ENCODE measurements at regions not wholly inside any gene's neighbourhood (a gene's known extent, or its start where the extent isn't known, plus 50 kb on each side); places are given as distances from the start of the nearest gene placed in this dataset.
"Not testable (repeated sequence)": the region's sequence is repeated elsewhere in the genome, so short reads cannot be mapped to it uniquely, and the experiment has no call there.

DNA sequence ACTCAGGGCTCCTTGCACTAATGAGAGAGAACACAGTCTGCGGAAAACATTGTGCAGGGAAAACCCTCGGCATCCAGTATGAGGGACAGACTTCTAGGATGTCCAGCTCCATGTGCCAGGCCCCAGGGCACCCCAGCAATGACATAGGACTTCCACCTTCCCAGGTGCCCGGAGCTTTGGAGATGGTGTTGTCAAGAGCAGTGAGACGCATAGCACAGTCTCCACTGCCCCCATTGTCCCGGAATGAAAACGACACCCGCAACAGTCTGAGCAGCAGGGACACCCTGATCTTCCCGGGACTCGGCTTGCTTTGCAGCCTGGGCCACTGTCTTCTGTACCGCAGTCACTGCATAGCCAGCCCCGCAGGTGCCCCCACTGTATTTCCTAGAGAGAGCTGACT, 339.2 kb upstream of the ADARB2 start:
- DNase-seq: no peak

DNA sequence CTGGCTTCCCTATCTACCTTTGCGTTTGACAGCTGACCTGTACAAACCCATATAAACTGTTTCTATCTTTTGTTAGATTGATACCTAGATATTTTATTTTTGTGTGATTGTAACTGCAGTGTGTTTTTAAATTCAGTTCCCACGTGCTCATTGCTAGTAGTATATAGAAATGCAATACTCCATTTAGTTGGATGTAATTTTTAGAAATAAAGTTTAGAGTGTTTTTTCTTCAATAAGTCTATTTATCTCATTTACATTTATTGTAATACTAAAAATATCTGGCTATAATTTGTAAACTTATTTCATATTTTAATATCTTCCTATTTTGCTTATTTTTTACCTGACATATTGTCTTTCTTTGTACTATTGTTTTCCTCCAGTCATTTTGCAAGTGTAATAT, 329.7 kb upstream of the ADARB2 start:
- no peak for DNase-seq

DNA sequence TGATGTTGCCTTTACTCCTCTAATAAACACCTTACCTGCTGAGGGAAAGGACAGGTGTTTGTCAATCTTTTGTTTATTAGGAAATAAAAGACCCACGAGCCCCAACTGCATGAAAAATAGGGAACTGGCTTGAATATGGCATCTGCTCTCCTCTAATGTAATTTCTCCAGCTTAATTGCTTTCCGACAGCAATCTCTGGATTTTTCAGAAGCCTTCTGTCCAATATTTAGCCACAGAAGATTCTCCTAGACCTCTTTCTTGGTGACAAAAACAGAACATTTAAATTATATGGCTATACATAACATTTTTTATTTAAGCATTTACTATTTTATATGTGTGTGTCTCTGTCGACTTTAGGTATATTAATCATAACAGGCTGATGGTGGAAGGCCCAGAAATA, 317.4 kb upstream of the ADARB2 start:
- no peak for DNase-seq

DNA sequence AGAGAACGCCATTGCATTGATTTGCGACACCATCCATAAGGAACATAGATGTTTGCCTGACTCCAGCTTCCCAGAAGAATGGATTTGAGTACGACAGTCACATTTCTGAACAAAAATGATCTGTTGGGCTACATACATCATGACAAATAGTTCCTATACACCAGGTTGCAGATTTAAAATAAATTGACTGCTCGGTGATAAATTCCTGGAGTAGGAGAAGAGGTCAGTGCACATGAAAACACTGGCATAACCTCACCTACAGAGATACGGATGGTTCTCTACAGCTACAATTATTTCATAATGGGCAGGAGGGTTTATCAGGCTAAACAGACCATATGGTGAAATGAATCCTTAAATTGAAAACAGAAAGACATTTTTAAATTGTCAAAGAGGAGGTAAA, 316.5 kb upstream of the ADARB2 start:
- DNase-seq: no peak

DNA sequence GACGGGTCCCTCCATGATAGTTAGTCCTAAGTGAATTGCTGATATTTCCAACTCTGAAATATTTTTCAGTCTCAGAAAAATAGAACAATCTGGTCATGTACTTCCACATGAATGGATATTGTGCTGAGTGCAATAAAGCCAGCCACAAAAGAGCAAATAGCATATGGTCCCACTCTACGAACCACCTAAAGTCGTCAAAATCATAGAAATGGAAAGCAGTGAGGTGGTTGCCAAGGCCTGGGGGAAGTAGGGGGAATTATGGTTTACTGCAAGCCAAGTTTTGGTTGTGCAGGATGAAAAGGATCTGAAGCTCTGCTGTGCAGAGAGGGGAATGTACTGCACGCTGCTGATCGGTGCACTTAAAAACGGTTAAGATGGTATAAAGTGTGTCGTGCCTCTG, 313.8 kb upstream of the ADARB2 start:
- no peak for DNase-seq

DNA sequence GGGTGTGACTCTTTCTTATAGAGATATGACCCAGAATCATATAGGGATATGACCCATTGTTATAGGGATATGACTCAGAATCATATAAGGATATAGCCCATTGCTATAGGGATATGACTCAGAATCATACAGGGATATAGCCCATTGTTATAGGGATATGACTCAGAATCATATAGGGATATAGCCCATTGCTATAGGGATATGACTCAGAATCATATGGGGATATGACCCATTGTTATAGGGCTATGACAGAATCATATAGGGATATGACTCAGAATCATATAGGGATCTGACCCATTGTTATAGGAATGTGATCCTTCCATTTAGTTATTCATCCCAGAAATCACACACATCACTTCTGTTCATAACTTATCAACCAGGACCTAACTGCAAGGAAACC, 312.2 kb upstream of the ADARB2 start:
- DNase-seq: no peak

DNA sequence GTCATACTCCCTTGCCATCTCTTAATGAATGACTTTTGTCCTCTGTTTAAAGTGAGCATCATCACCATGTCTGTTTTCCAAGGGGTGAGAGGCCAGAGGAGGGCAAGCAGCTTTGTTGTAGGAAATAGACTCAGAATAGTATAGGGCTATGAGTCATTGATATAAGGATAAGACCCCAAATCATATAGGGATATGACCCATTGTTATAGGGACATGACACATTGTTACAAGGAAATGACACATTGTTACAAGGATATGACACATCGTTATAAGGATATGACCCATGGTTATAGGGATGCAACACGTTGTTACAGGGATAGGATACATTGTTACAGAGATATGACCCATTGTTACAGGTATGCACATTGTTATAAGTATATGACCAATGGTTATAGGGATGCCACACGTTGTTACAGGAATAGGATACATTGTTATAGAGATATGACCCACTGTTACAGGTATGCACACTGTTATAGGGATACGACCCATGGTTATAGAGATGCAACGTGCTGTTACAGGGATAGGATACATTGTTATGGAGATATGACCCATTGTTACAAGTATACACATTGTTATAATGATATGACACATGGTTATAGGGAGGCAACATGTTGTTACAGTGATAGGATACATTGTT, 311.1 kb upstream of the ADARB2 start:
- no peak for DNase-seq

DNA sequence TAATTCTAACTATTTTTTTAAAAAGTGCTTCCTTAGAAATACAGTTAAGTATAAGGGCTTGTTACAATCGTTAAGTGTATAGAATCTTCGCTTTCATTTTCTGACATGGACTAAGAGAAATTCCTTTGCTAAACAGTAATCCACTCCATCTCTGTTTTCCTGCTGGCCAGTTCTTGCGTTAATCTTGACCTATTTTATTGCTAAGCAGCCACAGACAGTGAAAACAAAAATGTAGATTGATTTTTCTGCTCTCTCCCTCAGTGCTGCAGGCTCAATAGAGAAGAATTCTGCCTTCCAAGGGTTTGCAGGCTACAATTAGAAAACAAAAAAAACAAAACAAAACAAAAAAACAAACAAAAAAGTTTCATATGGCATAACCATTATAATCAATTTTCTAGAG, 310.4 kb upstream of the ADARB2 start:
- DNase-seq: no peak

DNA sequence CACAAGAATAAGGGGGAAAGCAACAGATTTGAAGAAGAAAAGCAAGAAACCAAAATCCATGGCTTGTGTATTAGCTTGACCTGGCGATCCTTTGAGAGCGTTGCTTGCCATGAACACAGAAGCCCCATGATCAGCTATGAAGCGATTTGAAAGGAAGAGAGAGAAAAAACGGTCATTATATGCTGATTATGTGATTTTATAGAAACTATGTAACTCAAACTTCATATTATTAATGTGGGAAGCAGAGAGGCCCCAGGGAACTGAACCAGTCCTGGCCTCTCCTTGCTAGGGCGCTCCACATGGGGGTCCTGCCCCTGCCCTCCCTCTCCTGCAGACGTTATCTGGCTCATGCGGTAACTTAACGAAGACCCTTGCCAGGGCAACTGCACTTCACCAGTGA, 306.1 kb upstream of the ADARB2 start:
- DNase-seq: no peak

DNA sequence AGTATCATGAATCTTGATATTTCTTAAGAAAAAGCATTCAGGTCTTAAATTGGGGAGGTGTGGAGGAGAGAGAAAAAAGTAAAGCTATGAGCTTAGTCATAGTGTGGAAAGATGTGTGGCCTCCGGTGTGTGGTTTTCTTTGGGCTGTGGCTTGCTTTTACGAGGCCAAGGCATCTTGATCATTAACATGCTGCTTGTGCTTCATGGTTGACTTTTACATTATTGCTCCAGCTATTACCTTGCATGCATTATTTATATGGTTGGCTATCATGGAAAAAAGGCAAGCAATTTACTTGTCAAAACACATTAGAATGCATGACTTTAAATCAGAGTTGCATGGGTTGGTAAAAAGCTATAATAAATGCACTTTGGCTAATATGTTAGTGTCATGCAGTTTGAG, 300.7 kb upstream of the ADARB2 start:
- DNase-seq: no peak

DNA sequence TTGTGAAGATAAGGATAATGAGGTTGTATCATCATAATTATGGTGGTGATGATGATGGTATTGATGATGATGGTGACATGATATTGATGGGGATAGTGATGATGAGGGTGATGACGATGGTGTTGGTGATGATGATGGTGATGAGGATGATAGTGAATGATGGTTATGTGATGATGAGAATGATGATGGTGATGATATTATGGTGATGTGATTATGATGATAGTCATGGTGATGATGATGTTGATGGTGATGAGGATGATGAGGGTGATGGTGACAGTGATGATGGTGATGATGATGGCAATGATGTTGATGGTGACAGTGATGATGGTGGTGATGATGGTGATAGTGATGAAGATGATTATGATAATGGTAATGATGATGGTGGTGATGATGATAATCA, 299.9 kb upstream of the ADARB2 start:
- no peak for DNase-seq

DNA sequence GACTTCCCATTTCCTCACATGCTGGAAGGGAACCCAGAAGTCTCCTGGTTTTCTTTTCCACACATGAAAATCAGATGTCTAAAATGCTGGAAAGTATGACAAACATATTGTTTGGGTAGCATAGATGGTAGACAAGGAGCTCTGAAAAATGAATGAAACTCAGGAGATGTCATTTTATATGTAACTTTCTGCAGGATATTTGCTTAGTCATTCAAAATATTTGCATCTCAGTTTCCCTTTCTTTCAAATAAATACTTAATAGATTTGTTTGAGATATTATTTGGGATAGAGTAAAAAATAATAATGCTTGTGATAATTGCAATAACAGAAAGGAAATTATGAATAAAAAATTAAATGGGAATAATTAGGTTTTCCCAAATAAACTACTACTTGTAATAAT, 298.9 kb upstream of the ADARB2 start:
- no peak for DNase-seq

DNA sequence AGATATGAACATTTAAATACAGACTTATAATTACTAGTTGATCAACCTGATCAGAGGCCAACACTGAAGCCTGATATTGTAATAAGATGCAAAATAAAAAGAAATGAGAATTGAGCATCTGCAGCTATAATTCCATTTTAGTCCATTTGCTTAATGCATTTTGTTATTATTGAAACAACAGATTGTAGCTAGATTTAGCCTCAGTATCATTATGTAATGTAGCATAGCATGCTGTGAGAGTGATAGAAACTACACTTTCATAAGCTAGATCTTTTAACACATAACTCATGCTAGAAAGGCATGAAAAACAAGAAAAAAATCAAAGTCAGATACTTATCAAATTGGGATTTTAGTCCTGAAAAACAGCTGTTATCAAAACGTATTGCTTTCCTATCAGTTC, 292.7 kb upstream of the ADARB2 start:
- DNase-seq: no peak

DNA sequence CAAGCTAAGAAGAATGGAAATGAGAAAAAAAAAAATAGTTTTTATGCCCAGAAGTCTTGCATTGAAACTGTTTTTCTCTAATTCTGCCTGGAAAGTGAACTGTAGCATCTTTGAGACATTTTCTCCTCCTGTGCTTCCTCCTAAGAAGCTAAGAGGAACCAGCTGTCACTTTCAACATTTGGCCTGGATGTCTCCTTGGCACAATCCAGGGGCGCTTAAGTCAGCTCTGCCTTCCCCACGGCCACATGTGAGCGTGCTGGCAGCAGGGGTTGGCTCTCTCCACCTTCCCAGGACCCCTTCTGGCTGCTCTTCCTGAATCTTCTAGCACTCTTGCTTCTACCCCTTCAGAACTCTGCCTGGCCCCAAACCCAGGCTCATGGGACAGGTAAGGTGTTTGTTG, 289.6 kb upstream of the ADARB2 start:
- DNase-seq: no peak

DNA sequence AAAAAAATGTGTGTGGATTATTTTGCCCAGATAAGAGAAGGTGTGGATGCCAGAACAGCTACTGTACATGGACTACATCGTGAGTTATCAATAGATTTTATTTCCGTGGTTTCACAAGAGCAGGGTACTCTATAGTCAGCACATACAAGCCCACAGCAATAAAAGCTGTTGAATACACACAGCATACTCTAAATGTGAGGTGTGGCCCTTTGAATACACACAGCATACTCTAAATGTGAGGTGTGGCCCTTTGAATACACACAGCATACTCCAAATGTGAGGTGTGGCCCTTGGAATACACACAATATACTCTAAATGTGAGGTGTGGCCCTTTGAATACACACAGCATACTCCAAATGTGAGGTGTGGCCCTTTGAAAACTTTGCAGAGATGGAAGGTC, 287.4 kb upstream of the ADARB2 start:
- DNase-seq: not testable (repeated sequence)

DNA sequence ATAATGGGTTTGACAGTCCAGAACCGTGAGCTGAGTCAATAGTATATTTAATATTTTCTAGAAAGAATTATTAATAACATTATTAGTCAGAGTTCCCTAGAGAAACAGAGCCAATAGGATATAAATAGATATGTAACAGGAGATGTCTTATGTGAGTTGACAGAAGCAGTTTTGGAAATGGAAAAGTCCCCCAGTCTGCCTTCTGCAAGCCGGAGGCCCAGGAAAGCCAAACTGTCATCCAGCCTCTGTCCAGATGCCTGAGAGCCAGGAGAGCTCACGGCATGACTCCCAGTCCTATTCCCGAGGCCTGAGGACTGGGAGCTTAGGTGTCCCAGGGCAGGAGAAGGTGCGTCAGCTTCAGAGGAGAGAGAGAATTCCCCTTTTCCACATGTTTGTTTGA, 286.4 kb upstream of the ADARB2 start:
- no peak for DNase-seq

DNA sequence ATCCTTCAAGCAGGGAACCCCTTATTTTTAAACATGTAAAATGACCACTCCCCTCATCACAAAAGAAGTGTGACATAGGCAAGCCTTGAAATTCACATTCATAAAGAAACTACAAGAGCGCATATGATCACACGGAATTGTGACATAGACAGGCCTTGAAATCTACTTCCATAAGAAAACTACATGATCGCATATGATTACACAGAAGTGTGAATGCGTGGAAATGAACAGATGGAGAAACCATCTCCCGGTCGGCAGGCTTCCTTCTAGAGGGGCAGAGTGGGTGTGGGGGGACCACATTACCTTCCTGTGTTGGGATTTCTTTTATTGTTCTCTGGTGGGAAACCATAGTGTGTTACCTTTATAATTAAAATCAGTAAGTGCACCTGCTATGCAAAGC, 285.1 kb upstream of the ADARB2 start:
- no peak for DNase-seq

DNA sequence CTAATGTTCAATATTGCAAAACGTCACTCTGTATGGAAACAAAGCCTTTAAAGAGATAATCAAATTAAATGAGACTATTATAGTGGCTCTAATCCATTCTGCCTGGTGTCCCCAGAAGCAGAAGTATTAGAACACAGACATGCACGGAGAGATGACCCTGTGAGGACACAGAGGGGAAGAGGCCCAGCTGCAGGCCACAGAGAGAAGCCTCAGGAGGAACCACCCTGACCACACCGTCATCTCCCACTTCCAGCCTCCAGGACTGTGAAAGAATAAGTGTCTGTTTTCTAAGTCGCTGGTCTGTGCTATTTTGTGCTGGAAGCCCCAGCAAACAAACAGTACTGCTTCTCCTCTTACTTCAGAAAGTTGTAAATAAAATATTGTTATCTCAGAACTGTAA, 283.5 kb upstream of the ADARB2 start:
- no peak for DNase-seq

DNA sequence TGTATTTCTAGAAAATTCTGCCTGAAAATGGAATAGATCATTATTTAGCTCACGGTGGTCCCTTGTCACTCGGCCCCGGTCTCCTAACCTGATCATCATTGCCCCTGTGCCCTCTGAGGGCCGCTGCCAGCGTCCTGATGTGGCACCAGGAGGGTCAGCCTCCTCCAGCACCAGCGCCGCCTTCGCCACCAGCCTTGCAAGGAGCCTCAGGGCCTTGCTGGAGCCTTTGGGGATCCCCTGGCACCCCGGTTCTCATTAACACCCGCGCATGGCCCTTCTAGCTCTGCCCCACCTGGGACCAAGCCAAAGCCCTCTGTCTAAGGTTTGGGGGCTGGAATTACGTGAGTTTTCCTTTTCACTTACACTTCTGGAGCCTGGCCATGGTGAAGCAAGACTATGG, 282.5 kb upstream of the ADARB2 start:
- DNase-seq: no peak

DNA sequence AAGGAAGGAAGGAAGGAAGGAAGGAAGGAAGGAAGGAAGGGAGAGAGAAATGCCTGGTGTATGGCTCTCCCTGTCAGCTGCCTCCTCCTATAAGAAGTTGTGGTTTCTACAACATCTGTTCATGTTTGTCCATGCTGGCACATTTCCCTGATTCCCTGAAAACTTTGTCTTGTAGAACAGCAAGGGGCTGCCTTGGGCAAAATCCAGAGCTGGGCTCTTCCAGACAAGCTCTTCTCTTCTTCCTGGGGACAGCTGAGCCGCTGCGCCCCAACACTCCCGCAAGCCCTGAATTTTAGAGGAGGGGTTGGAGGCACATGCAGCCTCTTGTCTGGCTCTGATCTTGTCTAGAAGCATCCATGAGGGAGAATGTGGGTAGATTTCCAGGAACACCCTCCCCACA, 282.0 kb upstream of the ADARB2 start:
- DNase-seq: no peak

DNA sequence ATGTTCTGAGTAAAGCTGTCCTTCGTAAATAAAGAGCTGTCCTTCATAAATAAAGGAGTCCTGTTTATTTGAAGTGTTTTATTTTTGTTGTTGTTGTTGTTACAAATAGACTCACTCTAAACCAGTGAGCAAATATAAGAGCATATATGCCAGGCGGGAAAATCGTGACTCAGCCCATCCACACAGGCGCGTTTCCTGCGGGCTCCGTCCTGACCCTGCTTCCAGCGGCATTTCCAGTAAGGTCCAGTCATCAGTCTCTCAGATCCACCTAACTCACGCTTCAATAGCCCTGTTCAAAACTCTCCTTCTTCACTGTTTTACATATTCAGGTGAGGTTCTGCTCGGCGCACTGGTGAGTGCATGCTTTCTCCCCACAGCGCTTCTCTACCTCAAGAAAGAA, 277.2 kb upstream of the ADARB2 start:
- no peak for DNase-seq

DNA sequence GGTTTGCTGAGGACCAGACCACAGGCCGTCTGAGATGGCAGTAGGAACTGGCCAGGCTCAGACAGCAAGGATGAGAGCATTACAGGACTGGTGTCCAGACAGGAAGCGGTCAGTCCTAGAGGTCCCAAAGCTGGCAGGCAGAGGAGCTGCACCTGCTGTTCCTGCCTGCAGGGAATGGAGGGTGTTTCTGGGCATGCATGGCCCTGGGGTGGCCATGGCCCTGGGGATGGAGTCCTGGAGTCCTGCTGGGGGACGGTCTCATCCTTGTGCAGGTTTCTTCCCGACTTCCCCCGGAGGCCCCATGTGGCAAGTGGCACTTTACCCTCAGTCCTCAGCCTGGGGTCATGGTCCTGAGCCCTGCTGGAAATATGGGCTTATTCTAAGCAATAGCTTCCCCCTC, 274.9 kb upstream of the ADARB2 start:
- DNase-seq: no peak

DNA sequence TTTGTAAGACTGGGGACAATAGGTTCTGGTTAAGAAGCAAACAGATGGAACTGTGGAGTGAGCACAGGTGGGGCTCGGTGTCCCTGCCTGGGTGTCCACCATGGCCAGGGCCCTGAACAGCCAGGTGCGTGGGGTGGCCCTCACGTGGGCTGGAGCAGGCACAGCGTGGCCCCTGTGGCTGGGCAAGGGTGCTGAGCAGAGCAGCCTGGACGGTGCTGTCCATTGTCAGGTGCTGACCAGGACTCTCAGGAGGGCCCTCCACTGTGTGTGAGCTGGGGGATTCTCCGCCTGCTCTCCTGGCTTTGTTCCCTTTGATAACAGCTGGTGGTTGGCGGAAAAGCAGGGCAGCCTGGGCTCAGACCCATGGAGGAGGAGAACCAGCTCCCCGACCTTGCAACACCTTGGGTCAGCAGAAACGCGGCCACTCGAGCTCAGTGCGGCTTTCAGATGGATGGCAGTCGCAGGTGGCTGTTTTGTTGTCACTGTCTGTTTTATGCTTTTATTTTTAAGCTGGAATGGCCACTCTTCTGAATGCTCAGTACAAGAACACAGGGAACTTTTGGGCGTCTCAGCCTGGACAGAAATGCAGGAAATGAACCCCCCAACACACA, 273.9 kb upstream of the ADARB2 start:
- DNase-seq: no peak

DNA sequence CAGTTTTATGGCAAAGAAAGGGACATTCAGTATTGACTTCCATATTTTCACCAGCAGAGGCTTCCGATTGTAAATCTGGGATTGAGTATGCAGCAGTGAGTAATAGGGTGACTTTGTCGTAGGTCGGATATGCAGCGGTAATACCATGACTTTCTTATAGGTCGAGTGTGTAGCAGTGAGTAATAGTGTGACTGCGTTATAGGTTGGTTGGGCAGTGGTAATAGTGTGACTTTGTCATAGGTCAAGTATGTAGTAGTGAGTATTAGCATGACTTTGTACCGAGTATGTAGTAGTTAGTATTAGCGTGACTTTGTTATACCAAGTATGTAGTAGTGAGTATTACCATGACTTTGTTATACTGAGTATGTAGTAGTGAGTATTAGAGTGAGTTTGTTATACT, 268.2 kb upstream of the ADARB2 start:
- no peak for DNase-seq

DNA sequence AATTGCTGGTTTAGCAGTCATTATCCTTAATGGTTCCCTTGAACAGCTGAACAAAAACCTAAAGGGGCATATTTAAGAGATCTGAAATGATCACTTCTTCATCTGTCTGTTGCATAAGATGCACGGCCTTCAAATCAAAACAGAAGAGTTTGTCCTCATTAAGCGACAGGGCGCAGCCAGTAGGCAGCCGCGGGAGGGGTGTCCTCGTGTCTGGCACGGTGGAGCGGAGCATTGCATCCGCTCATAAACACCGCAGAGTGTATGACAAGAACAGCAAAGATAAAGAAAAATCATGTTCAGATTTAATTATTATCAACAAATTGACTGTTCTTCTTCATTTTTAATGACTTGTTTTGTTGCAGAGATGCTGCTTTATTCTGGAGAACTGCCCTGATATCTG, 255.6 kb upstream of the ADARB2 start:
- DNase-seq: no peak

Data from hindlimb muscle (tissue), 1 donor.